Endothelial cell of umbilical vein (primary cell): ENCODE measurements at regions not wholly inside any gene's neighbourhood (a gene's known extent, or its start where the extent isn't known, plus 50 kb on each side); places are given as distances from the start of the nearest gene placed in this dataset.

Source experiments
- CTCF ChIP-seq, 2 donors: IDR thresholded peaks; 1 replicate in 1 of 2; 2 replicates in 1 of 2; pipeline ENCODE4 v1.5.1; 2011; ENCODE audit warnings: low read length in 2 of 2, mild to moderate bottlenecking in 2 of 2, moderate library complexity in 2 of 2, control low read depth in 1 of 2, inconsistent platforms in 1 of 2, low read depth in 1 of 2; ENCODE audit not compliant: insufficient read depth in 1 of 2; ENCODE audit errors: extremely low read depth in 1 of 2
- EZH2 ChIP-seq: IDR thresholded peaks from 2 replicates; pipeline ENCODE4 v1.6.1; 2012; ENCODE audit warnings: borderline replicate concordance, low read depth, mild to moderate bottlenecking, moderate library complexity, low read length, inconsistent platforms; ENCODE audit not compliant: severe bottlenecking
- GATA2 ChIP-seq: IDR thresholded peaks from 2 replicates; pipeline ENCODE4 v1.7.0; 2011; ENCODE audit warnings: low read depth, mild to moderate bottlenecking, moderate library complexity, mixed read lengths, low read length; ENCODE audit not compliant: insufficient read length, insufficient read depth
- JUN ChIP-seq: IDR thresholded peaks from 2 replicates; pipeline ENCODE4 v1.6.1; 2011; ENCODE audit warnings: borderline replicate concordance, low read depth; ENCODE audit not compliant: insufficient read length, insufficient read depth
- MAX ChIP-seq: IDR thresholded peaks from 2 replicates; pipeline ENCODE4 v1.6.1; 2011; ENCODE audit not compliant: insufficient read depth, insufficient read length
- MYC ChIP-seq: IDR thresholded peaks from one replicate; pipeline ENCODE4 v1.6.1; 2011; ENCODE audit warnings: mild to moderate bottlenecking, low read depth, low read length
- POLR2A ChIP-seq: IDR thresholded peaks from 2 replicates; pipeline ENCODE4 v1.6.1; 2012; ENCODE audit warnings: low read depth, mild to moderate bottlenecking, control low read depth, low read length
- POLR2AphosphoS5 ChIP-seq: IDR thresholded peaks from 2 replicates; pipeline ENCODE4 v1.6.1; 2012; ENCODE audit warnings: low read depth, mild to moderate bottlenecking, control low read depth, low read length, moderate library complexity; ENCODE audit not compliant: insufficient read depth

- TF ChIP-seq CTCF (IDR thresholded peaks at IDR 0.05; ENCODE audit: extremely low read depth in 1 of 2, insufficient read depth in 1 of 2, low read depth in 1 of 2, low read length in 2 of 2), result no peak
- TF ChIP-seq MAX, result no peak
- no peak for TF ChIP-seq POLR2A
- no peak for TF ChIP-seq EZH2
- TF ChIP-seq POLR2AphosphoS5, result no peak
- no peak for TF ChIP-seq JUN
- no peak for TF ChIP-seq MYC
- TF ChIP-seq GATA2, result no peak
These were observed 338.0 kb downstream of the EN1 start for GRCh38 chr2:118509319-118510004.
